LNCaP clone FGC (cell line): ENCODE measurements at regions not wholly inside any gene's neighbourhood (a gene's known extent, or its start where the extent isn't known, plus 50 kb on each side); places are given as distances from the start of the nearest gene placed in this dataset.

Experiments
- DNase-seq: peaks from one replicate; pipeline ENCODE4 v3.0.0-alpha.2; 2011; ENCODE audit warnings: low read depth
- H3K4me3 ChIP-seq: 2 replicates; pipeline ENCODE4 v1.5.1; 2011; ENCODE audit warnings: mild to moderate bottlenecking, low read depth, low read length, control low read depth
- TF ChIP-seq, protein P1 (sequence below): IDR thresholded peaks from 2 replicates; pipeline ENCODE4 v1.5.1; 2012; ENCODE audit warnings: mild to moderate bottlenecking; ENCODE audit not compliant: control insufficient read depth, insufficient read depth; ENCODE audit errors: extremely low read depth

DNA sequence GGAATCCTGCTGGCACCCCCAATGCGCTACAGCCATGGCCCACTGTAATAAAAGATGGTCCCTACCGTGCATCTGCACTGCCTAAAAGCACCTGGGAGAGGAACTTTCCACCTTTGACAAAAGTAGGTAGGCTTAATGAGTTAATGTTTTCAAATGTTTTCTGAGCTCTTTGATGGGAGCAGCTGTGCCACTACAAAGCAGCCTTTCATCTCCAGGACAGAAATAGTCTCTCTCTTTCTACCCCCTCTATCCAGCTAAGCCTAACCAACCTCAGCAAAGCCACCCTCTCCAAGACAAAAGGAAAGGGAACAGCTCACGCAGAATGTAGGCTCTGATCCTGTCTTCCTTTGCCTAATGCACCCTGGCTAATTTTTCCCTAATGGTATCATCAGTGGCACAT is 560.2 kb downstream of the UQCRFS1 start:
- no peak for DNase-seq
- H3K4me3 ChIP-seq = no peak overlapping the region
- TF ChIP-seq, protein P1, sequence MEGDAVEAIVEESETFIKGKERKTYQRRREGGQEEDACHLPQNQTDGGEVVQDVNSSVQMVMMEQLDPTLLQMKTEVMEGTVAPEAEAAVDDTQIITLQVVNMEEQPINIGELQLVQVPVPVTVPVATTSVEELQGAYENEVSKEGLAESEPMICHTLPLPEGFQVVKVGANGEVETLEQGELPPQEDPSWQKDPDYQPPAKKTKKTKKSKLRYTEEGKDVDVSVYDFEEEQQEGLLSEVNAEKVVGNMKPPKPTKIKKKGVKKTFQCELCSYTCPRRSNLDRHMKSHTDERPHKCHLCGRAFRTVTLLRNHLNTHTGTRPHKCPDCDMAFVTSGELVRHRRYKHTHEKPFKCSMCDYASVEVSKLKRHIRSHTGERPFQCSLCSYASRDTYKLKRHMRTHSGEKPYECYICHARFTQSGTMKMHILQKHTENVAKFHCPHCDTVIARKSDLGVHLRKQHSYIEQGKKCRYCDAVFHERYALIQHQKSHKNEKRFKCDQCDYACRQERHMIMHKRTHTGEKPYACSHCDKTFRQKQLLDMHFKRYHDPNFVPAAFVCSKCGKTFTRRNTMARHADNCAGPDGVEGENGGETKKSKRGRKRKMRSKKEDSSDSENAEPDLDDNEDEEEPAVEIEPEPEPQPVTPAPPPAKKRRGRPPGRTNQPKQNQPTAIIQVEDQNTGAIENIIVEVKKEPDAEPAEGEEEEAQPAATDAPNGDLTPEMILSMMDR = no peak

DNA sequence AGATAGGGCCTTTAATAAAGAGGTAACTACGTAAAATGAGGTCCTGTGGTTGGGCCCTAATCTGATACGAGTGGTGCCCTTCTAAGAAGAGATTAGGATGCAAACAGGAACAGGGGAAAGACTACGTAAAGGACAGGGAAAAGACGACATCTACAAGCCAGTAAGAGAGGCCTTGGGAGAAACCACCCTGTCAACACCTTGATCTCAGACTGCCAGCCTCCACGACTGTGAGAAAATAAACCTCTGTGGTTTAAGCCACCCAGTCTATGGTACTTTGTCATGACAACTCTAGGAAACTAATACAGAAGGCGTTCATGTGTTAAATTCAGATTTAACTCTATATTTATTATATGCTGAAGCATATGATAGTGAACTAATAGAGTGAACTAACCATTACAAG is 566.3 kb downstream of the UQCRFS1 start:
- TF ChIP-seq, protein P1 = no peak
- H3K4me3 ChIP-seq = no peak overlapping the region
- no peak for DNase-seq

DNA sequence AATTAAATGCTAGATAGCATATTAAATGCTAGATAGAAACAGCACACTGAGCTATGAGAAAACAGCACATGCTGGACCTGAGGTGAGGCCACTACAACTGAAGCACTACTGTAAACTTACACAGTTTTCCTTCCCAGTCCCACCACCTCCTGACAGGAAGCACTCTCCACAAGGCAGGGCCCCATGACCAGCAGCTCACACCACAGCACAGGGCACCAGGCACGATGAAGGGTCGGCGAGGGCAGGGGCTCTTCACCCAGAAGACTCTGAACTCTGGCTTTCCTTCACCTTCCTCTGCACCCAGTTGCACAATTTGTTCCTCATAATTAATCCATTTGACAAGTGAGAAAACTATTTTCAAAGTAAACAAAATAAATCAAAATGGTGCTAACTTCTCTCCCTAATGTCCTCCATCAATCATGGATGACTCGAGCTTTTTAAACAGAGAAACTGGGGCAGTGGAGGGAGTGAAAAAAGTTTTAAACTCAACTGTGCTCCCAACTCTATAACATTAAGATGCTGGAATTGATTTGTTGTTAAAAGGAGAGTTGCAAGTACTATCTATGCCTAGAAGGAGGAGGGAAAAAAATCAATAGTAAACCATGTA is 568.7 kb downstream of the UQCRFS1 start:
- H3K4me3 ChIP-seq = no peak overlapping the region
- no peak for DNase-seq
- TF ChIP-seq, protein P1 = no peak

DNA sequence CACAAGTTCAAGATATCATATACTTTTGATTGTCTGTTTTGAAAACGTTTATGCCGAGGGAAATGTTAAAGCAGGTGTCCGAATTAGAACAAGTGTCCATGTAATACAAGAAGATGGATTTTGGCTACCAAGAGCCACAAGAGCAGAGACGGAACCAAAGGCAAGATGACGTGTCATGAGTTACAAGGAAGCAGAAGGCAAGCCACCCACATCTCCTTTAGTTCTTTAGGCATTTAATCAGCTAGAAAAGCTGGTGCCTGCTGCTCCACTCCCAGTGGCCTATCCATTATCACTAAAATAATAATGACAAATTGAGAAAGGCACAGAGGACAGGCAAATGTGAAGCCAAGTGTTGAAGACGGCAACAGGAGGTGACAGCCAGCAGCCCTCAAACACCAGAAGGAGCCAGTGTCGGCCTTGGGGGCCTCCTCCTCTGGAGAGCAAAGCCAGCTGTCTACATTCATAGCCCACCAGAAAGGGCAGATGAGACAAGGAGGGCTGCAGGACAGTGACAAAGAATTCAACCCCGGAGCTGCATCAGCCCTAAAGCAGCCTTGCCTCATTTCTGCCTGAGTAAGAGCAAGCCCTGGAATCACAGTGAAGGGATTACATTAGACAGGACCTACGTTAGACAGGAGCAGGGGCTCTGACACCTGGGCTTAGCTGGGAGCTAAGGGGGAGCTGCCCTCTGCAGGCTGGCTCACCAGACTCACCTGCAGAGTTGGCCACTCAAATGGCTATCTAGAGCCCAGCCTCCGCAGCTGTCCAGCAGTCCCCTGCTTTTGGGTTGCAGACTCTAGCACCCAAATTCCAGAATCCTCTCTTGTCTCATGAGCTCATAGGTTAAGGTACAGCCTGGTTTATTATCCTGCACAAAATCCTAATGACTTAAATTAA is 569.9 kb downstream of the UQCRFS1 start:
- TF ChIP-seq, protein P1 = no peak
- no peak for DNase-seq
- no peak overlapping the region for H3K4me3 ChIP-seq

DNA sequence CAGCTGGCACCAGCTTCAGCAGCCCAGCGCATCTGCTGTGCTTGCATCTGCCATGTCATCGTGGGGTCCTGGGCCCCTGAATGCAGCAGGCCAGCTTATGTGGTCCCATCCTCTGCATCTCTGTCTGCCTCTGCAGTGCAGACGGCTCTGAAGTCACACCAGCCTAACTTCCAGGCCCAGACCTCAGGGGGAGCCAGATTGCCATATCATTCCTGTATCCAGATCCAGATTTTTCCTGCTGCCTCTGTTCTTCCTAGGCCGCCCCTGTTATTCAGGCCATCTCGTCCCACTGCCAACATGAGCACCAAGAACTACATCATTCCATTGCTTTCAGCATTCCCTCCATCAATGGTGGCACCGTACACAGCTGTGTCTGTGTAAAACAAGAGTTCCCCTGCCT is 571.6 kb downstream of the UQCRFS1 start:
- DNase-seq = no peak
- TF ChIP-seq, protein P1 = no peak
- H3K4me3 ChIP-seq = no peak overlapping the region

DNA sequence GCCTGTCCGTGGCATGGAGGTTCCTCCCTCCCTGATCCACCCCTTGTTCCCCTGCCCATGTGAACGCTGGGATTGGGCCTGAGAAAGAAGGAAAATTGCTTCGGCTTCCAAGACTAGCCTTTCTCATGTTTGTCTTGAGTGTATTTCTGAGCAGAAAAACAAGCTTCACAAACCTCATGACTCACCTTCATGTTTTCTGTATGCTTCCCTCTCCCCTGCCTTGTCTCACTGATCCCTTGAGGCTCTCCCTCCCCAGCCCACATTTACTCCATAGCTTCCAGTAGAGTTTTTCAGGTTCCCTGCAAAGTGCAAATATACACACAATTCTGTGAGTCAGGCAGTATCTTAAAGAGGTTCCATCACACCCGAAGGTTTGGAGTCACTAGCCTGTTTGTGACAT is 572.4 kb downstream of the UQCRFS1 start:
- no peak overlapping the region for H3K4me3 ChIP-seq
- no peak for DNase-seq
- TF ChIP-seq, protein P1 = no peak
